ENCODE measurements at regions not wholly inside any gene's neighbourhood (a gene's known extent, or its start where the extent isn't known, plus 50 kb on each side); places are given as distances from the start of the nearest gene placed in this dataset.
"Not testable (repeated sequence)": the region's sequence is repeated elsewhere in the genome, so short reads cannot be mapped to it uniquely, and the experiment has no call there.

GRCh38 chr5:17367256-17367840 is 130.7 kb upstream of the TAF11L2 start:
- DNase-seq = no peak

GRCh38 chr5:17370651-17371050 is 127.4 kb upstream of the TAF11L2 start:
- no peak for DNase-seq

DNA sequence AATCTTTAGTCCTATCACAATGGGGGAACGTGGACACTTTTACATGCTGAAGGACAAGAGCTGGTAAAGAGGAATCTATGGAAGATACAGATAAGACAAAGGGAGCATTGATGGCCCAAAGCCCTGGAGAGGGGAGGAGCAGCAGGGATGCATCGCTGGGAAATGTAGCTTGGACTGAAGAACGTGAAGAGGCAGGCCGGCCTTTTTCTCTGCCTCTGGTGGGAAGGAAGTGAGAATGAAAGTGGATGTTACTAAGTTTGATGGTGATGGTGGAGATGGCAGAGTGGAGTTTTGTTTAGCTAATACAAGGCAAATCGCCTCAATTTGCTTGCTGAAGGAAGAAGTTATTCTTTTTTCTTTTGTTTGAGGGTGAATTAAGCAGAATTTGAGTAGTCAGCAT is 124.6 kb upstream of the TAF11L2 start:
- DNase-seq = peak; percentile 36

GRCh38 chr5:17373814-17374556 is 124.0 kb upstream of the TAF11L2 start:
- DNase-seq = no peak

DNA sequence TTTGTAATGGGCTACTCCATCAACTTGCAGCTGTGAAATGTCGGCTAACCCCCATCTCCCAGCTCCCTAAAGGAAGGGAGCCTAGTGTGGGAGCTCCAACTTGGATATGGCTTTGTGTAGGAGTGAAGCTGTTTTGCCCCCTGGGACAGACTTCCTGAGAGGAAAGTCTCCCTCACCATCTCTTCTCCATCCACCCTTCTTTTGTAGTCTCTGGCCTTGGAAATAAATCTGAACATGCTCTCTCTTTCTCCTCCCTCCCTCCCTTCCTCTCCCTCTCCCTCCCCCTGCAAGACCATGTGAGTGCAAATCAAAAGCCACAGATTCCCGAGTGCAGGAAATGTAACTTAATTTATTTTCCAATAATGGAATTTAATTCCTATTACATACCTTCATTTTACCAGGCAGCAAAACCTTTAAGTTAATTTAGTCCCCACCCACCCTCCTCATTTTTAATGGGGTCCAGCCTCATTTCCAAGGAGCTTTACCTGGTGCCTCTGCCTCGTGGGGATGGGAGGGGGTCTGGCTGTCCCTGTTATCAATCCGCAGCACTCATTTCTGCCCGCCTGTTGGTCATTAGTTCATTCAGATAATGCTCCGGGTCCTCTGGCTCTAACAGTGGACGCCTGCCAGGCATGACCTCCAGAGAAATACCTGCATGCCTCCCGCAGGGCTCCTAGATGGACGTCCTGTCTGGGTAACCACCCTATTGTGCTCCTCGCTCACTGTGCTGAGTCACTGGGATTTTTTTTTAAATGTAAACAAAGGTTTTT is 122.9 kb upstream of the TAF11L2 start:
- DNase-seq = no peak

- not testable (repeated sequence) for DNase-seq
Measured at GRCh38 chr5:17375886-17376285, 122.1 kb upstream of the TAF11L2 start.

DNA sequence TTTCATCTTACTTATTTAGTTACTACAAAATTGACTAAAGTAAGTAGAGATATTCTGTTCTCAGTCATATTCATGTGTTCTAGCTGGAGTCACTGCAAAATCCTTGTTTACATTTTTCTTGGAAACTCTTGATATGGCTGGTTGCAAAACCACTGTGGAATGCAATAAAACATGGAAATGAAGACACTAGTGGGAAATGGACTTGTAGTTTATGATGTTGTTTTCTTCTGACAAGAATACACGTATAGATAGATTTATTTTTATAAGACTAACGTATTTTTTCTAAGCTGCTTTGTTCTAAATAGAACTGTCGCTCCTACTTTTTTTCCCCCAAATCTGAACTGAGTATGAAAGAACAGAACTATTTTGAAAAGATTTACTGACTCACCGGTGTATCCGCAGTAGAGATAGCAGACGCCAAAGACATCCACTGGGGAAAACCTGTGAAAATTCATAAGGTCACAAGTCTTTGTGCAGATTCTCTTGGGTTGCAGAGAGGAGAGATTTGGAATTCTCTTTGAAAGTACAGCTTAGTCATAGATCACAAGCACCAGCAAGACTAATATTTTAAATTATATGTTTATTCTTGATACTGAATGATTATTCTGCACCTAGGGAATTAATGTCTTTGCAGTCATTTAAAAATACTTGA is 119.6 kb upstream of the TAF11L2 start:
- DNase-seq = no peak

- no peak for DNase-seq
Measured at GRCh38 chr5:17379100-17379951, 118.7 kb upstream of the TAF11L2 start.

DNA sequence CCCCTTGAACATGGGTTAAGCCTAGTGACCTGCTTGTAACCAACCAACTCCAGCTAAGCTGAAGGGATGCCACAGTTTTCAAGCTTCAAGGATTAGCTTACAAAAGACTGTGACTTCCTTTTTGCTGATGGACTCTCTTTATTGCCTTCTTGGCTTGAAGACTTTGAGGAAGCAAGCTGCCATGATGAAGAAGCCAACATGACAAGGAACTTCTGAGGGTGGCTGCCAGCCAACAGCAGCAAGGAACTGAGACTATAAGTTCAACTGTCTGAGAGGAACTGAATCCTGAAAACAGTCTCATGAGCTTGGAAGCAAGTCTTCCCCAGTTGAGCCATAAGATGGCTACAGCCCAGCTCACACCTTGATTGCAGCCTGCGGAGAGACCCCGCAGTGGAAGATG is 116.1 kb upstream of the TAF11L2 start:
- DNase-seq = peak; percentile 93

GRCh38 chr5:17383526-17383925 is 114.5 kb upstream of the TAF11L2 start:
- DNase-seq = no peak

- no peak for DNase-seq
Measured at GRCh38 chr5:17384181-17384580, 113.8 kb upstream of the TAF11L2 start.

GRCh38 chr5:17388717-17389116 is 109.3 kb upstream of the TAF11L2 start:
- DNase-seq = no peak

- DNase-seq = no peak
Measured at GRCh38 chr5:17394086-17394485, 103.9 kb upstream of the TAF11L2 start.

DNA sequence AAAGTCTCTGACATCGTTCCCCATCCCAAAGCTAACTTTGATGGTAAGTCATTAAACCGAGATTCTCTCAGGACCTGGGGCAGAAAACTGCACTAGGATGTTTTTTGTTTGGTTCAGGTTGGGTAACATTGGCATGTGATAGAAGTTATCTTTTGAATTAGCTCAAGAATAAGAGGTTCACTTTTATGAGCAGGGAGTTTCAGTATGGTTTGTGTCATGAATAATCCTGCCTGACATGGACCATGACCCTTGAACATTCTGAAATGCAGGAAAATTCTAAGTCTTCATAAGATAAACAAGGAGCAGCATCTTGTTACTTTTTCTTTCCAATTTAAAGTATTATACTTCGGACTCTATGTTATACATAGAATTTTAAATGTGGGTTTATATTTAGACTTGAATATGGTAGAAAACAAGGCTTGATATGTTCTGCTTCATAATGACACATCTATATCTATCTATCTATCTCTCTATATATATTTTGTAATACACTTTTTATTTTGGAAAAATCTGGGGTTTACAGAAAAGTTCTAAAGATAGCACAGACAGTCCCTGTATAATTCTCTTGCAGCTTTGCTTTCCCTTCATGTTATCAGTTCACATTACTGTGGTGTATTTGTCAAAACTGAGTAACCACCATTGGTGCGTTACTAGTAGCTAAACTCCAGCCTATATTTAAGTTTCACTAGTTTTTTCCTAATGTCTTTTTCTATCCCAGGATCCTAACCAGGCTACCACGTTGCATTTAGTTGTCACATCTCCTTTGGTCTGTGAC is 102.7 kb upstream of the TAF11L2 start:
- no peak for DNase-seq

- DNase-seq = peak; percentile 30
Measured at GRCh38 chr5:17396247-17396646, 101.8 kb upstream of the TAF11L2 start.

DNA sequence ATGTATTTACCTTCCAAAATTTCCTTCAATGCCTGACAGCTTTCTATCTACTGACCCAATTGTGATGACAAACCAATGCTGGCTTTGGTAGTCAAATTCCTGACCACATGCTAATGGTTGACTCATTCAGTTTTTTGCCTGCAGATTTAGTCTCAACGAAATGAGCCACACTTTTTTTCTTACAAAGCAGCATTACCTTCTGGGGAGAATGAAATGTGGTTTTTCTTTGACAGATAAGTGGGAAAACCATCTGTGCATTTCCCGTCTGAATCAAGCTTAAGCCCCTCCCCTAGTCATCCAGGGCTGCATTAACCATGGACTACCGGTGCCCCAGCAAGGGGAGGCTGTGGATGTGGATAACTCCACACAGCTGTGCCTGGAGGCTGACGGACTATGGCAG is 99.6 kb upstream of the TAF11L2 start:
- DNase-seq = peak; percentile 29

DNA sequence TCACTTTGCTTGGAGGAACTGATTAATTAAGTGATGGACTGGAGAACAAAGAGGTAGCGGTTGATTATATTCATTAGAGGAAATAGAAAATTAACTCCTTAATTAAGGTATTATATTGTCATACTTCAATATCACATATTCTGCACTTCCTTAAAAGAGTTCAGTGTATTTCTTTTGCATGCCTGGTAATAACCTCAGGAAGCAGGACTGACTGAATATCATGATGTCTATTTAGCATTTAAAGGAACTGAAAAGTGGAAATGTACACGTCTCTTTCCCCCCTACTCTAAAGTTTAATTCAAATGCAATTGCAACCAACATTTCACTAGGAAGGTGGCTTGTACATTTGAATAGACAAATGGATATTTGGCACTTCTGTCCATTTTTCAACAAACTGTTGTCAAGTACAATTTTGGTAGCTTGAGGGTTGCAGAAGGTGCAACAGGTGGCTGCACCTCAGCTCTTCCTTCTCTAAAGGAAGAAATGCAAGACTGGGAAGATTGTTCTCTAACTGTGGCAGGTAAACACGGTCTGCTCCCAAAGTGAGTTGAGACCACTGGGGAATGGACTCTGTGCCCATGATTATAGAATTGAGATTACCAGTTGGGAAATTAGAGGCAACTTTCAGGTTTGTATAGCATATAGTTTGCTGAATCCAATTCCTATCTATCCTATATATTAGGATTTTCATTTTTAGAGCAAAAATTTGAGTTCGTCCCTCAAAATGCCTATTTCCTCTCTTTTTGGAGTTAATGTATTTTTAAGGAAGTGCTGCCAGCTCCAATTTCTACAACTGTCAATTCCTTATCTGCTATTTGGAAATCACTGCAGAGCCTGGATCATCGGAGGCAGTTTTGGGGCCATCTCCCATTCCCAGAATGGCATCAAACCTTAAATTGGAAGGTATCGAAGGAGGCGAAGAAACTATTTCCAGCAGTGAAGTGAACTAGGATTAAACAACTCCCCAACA is 98.9 kb upstream of the TAF11L2 start:
- DNase-seq = no peak

- DNase-seq = peak; percentile 27
Measured at GRCh38 chr5:17399931-17400330, 98.1 kb upstream of the TAF11L2 start.

DNA sequence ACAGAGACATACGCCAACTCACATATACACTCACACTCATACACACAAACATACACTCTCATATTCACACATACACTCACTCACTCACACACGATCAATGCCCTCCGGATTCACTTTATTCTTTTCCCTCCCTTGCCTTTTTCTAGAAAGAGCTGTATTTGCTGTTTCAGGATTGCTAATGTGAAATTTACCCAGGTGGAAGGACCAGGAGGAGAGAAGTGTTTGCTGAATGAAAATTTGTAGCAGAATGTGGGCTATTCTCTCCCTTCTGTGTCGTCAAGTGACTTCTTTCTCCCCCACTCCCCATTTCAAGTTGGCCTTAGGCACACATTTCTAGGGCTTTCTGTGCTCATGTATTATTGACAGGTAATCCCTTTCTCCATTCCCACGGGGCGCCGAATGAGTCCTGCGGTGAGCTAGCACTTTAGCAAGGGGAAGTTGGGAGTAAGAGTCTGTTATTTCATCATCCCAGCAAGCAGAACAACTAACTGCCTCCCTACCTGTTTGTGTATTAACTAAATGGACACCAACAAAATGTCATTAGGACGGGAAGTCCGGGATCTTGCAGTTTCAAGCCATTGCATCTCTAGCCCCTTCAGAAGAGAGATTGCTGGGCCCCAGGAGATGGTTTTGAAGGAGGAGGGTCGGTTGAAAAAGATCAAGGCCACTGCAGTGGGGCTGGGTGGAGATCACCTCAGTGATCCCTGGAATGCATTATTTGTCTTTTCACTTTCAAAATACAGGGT is 97.1 kb upstream of the TAF11L2 start:
- peak; percentile 33 for DNase-seq
